Neural cell (in vitro differentiated cells): ENCODE measurements at regions not wholly inside any gene's neighbourhood (a gene's known extent, or its start where the extent isn't known, plus 50 kb on each side); places are given as distances from the start of the nearest gene placed in this dataset.

Experiments used
- CTCF ChIP-seq: fragments of 450-650 bp; IDR thresholded peaks from 2 replicates; pipeline ENCODE4 v1.5.1; 2014; ENCODE audit warnings: antibody characterized with exemption, mild to moderate bottlenecking, moderate library complexity; ENCODE audit not compliant: poor library complexity, severe bottlenecking
- EP300 ChIP-seq: fragments of 450-650 bp; conservative IDR thresholded peaks from 2 replicates; pipeline ENCODE4 v1.6.1; 2014; ENCODE audit warnings: antibody characterized with exemption, mild to moderate bottlenecking, moderate library complexity; ENCODE audit not compliant: poor library complexity, severe bottlenecking
- MXI1 ChIP-seq: fragments of 450-650 bp; conservative IDR thresholded peaks from 2 replicates; pipeline ENCODE4 v1.6.1; 2014; ENCODE audit warnings: antibody characterized with exemption, mild to moderate bottlenecking; ENCODE audit not compliant: poor library complexity, severe bottlenecking
- RAD21 ChIP-seq: fragments of 450-650 bp; conservative IDR thresholded peaks from 2 replicates; pipeline ENCODE4 v1.6.1; 2014; ENCODE audit warnings: antibody characterized with exemption, mild to moderate bottlenecking, moderate library complexity
- REST ChIP-seq: IDR thresholded peaks from 2 replicates; pipeline ENCODE4 v1.6.1; 2012; ENCODE audit warnings: borderline replicate concordance

GRCh38 chr1:55885619-55886018, 670.5 kb upstream of the USP24 start:
- TF ChIP-seq MXI1 (no peak), EP300 (no peak), RAD21 (no peak), CTCF (no peak), REST (no peak)
